UCSD-AML1 (cell line): ENCODE measurements at regions not wholly inside any gene's neighbourhood (a gene's known extent, or its start where the extent isn't known, plus 50 kb on each side); places are given as distances from the start of the nearest gene placed in this dataset.
"Not testable (repeated sequence)": the region's sequence is repeated elsewhere in the genome, so short reads cannot be mapped to it uniquely, and the experiment has no call there.

Experiments used
- DNase-seq: peaks from one replicate; lab custom pipeline; 2025; ENCODE audit not compliant: unreplicated experiment; lab: John Stamatoyannopoulos, UW

- no peak for DNase-seq
Measured at GRCh38 chr13:71304861-71305260, 562.1 kb downstream of the DACH1 start.

- DNase-seq = no peak
Measured at GRCh38 chr13:71303144-71303543, 563.9 kb downstream of the DACH1 start.

GRCh38 chr13:71300602-71301001 is 566.4 kb downstream of the DACH1 start:
- no peak for DNase-seq

- DNase-seq = no peak
Measured at GRCh38 chr13:71291842-71292146, 575.2 kb downstream of the DACH1 start.

- DNase-seq = no peak
Measured at GRCh38 chr13:71290963-71291841, 575.8 kb downstream of the DACH1 start.

- not testable (repeated sequence) for DNase-seq
Measured at GRCh38 chr13:71289980-71290379, 577.0 kb downstream of the DACH1 start.

GRCh38 chr13:71285700-71286099 is 581.3 kb downstream of the DACH1 start:
- no peak for DNase-seq

- DNase-seq = no peak
Measured at GRCh38 chr13:71278512-71278911, 588.5 kb downstream of the DACH1 start.

DNA sequence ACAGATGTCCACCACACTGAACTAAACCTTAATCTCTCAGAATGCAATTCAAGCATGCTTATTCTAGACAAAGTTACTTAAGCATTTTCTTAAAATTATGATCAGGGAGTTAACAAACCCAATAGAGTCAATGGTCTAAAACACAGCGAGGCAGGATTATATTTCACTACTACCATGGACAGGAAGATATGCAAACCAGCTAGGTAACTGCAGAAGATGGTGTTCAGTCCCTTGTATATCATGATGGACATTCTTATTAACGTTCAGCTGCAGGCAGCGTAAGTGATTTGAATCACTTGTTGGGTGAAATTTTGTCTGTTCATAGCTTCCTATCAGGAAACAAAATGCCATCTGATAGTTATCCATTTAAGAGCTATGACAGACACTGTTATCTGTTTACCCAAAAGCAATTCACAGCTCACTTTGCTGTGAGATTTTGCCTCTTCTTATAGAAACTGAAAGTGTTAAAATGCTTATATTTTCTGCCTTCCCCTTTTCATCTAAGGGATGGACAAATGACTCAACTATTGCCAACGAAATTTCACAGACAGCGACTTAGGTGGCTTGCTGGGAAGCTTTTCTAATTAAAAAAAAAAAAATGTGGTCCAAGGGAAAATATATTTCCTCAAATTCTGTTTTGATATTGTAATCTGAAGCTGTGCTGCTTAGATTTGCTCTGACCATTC is 591.9 kb downstream of the DACH1 start:
- no peak for DNase-seq

GRCh38 chr13:71261256-71261655 is 605.7 kb downstream of the DACH1 start:
- DNase-seq = no peak

DNA sequence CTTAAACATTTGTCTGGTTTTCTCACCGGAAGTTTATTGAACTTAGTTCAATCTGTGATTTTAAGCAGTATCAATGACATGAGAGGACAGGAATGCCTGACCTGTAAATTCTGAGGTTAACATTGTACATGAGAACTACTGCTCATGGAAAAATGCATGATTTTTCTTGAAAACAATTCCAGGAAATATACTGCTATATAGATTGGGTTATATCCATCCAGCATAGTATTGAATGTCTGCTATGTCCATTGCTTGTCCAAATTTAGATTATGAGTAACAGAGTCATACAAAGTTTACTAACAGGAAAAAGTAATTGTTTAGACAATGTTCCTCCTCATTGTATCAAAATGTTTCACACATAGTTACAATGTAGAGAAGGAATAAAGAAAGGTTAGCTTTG is 606.8 kb downstream of the DACH1 start:
- DNase-seq = no peak

GRCh38 chr13:71255633-71256032 is 611.4 kb downstream of the DACH1 start:
- no peak for DNase-seq

- DNase-seq = no peak
Measured at GRCh38 chr13:71254384-71254783, 612.6 kb downstream of the DACH1 start.

- no peak for DNase-seq
Measured at GRCh38 chr13:71252184-71252704, 614.8 kb downstream of the DACH1 start.

- DNase-seq = no peak
Measured at GRCh38 chr13:71251292-71251951, 615.6 kb downstream of the DACH1 start.

- DNase-seq = no peak
Measured at GRCh38 chr13:71249011-71249410, 618.0 kb downstream of the DACH1 start.

DNA sequence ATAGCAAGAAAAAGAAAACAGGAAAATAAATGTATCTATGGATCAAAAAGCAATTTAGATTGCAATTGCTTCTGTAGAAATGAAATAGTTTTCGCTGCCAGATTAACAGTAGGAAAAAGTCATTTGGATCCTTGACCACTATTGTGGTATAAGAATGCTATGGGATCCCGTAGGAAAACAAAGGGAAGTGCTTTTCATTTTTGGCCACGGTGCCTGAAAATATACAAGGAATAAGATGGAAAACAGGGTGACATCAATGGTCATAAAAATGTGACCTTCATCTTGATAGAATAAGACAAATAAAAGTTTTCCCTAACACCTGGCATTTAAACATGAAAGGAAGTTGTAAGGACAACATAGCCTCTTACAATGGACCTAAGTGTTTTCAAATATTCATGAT is 622.8 kb downstream of the DACH1 start:
- no peak for DNase-seq

- peak; percentile 1 for DNase-seq
Measured at GRCh38 chr13:71242201-71242600, 624.8 kb downstream of the DACH1 start.

- DNase-seq = no peak
Measured at GRCh38 chr13:71240911-71241310, 626.1 kb downstream of the DACH1 start.

- DNase-seq = no peak
Measured at GRCh38 chr13:71237332-71237731, 629.7 kb downstream of the DACH1 start.

DNA sequence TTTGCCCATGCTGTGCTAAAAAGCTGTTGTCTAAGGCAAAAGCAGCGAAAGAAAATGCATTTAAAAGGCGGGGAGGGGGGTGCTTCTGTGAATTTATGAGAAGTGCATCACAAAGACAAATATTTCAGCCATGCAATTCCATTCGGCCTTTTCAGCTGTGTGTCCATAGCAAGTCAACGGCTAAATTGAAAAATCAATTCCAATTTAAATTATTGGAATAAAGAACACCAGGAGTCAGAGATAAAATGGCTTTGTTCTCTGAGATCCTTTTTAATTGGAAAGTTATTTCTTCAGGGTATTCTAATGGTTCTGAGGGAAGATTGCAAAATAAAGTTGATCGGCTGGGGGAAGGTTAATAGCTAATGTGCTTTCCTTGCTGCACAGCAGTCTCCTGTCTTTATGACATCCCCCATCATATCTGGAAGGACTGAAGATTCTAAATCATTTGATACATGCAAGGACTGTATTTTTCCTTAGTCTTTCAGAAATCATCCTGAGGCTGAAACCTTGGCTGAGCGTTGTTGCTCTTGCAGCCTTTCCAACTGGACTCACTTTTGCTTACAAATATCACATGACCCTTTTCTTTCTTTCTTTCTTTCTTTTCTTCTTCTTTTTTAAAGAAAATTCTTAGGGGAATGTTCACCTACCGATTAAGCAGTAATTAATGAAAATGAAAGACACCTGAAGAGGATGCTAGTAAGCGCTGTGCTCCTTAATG is 647.1 kb downstream of the DACH1 start:
- DNase-seq = no peak
